ENCODE measurements at regions not wholly inside any gene's neighbourhood (a gene's known extent, or its start where the extent isn't known, plus 50 kb on each side); places are given as distances from the start of the nearest gene placed in this dataset.

DNA sequence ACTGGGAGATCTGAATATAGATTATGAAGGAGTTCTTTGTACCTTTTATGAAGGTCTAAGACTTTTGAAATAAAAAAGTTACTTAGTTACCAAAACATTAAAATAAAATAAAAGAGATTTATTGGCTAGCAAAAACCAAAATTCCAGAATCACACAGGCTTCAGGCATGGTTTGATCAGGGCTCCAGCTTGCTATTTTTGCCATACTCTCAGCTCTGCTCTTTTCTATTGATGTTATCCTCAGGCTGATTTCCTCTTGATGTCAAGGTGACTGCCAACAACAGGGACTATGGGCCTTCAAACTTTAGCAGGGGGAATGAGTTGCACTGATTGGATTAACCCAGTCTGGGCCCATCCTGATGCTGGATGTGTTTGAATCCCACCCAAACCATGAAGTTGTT is 174.1 kb downstream of the TFCP2L1 start:
- DNase-seq (ENCODE audit: low read depth in 3 of 3, low spot score in 2 of 3), result no peak

- no peak for DNase-seq (ENCODE audit: low read depth in 3 of 3, low spot score in 2 of 3)
These were observed 166.1 kb downstream of the TFCP2L1 start for GRCh38 chr2:121118951-121119350.

DNA sequence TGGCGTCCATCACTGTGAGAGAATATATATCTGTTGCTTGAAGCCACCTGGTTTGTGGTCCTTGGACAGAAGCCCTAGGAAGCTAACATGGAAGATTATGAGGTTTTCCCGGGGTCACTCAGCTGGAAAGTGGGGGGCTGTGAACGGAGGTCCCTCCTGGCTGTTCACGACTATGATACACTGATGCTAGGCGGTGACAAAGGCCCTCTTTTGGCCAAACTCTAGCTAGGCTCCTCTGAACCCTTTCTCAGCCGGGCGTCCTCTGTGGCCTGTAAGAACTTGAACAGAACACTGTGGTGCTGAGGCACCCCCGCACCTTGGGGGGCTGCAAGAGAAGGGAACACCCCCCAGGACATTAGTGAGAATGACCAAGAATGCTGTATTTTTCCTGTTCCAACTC is 164.6 kb downstream of the TFCP2L1 start:
- DNase-seq (ENCODE audit: low read depth in 3 of 3, low spot score in 2 of 3), result no peak

DNA sequence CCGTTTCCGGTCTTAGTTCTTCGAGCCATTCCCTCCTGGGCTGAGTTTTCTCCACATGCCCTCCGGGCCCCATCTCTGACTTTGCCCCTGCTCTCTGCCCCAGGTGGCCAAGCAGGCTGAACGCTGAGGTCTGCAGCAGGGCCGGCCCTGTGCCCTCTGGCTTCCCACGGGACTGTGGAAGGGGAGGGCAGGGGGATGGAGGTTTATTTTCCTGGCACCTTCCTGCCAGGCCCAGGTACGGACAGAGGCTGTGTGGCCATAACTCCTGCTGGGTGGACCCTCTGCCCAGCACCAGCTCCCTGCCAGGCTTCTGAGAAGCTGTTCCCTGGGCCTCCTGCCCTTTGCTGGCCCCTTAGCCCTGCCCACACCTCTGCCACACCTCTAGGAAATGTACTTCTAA is 164.0 kb downstream of the TFCP2L1 start:
- DNase-seq (ENCODE audit: low read depth in 3 of 3, low spot score in 2 of 3), result no peak

- DNase-seq (ENCODE audit: low read depth in 3 of 3, low spot score in 2 of 3), result no peak
These were observed 163.3 kb downstream of the TFCP2L1 start for GRCh38 chr2:121121661-121122060.

- no peak for DNase-seq (ENCODE audit: low read depth in 3 of 3, low spot score in 2 of 3)
These were observed 161.7 kb downstream of the TFCP2L1 start for GRCh38 chr2:121123268-121123667.

DNA sequence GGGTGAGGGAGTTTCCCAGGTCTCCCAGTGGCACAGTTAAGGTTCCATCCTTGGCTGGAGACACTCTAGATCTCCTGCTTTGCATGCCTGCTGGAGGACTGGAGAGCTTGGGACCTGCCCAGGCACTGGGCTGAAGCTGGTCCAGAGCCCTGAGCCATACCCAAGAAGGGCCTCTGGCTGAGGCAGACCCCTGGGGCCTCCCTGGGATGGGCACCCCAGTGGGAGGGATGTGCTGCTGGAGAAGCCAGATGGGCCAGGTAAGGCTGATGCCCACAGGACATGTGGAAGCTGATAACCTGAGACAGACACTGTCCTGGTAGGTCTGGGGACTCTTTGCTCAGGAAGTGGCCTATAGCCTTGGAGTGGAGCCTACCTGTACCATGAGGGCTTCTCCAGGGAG is 160.7 kb downstream of the TFCP2L1 start:
- no peak for DNase-seq (ENCODE audit: low read depth in 3 of 3, low spot score in 2 of 3)

DNA sequence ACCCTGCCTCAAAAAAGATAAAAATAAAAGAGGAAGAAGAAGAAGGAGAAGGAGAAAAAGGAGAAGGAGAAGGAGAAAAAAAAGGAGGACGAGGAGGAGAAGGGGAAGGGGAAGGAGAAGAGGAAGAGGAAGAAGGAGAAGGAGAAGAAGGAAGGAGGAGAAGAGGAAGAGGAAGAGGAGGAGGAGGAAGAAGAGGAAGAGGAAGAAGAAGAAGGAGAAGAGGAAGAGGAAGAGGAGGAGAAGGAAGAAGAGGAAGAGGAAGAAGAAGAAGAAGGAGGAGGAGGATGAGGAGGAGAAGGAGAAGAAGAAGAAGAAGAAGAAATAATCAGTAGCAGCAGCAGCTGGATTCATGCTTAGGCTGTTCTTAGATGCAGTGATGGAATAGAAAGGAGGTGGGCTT is 159.7 kb downstream of the TFCP2L1 start:
- no peak for DNase-seq (ENCODE audit: low read depth in 3 of 3, low spot score in 2 of 3)

DNA sequence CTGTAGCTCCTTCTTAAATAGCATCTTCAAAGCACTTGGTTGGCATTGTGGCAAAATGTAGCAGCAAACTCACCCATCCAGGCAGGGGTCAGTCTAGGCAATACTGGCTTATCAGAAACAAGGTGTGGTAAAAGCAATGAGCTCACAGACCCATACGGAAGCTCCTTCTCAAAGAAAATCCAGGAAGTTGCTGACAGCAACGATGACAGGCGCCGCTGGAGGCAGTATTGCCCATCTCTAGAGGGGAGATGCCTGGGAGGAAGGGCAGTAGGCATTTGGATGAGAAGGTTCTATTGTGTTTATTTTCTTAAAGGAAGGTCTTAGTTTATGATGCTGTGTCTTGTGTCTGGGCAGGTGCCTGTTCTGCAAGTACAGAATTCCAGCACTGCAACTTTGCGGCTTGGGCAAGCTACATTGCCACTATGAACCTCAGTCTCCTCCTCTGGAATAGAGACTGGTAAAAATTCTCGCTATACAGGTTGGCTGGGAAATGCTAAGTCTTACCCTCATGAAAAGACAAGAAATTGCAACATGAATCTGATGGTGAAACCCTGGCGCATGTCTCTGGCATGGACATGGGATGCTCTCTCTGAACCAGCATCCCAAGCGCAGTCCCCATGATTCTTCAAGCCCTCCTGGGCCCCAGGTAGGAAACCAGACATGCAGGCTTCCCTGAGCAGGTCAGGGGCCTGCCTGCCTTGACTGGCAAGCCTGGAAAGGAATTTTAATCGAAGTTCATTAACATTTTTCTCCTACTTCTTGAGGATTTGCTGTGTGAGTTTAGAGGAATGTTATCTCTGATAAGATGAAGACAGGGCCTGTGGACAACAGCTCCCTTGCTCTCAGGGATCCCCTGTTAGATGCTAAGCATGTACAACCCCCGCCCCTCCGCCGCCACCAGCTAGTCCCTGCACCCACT is 156.0 kb downstream of the TFCP2L1 start:
- no peak for DNase-seq (ENCODE audit: low read depth in 3 of 3, low spot score in 2 of 3)

- no peak for DNase-seq (ENCODE audit: low read depth in 3 of 3, low spot score in 2 of 3)
These were observed 155.3 kb downstream of the TFCP2L1 start for GRCh38 chr2:121129692-121130091.

- DNase-seq (ENCODE audit: low read depth in 3 of 3, low spot score in 2 of 3), result no peak
These were observed 154.6 kb downstream of the TFCP2L1 start for GRCh38 chr2:121130301-121130850.

DNA sequence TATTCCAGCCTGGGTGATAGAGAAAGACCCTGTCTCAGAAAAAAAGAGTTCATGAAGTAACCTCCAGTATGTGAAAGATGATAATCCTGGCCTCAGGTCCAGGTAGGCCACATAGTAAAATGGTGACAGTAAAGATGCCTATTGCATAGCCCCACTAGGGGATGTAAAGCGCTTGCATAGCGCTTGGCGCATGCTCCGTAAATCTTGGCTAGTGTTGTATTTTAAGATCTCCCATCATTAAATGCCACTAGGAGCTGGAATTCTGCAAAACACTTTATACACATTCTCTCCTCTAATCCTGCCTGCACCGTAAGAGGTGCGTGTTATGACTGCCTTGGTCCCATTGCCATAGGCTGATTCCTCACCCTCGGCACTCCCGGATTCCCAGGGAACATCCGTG is 153.6 kb downstream of the TFCP2L1 start:
- no peak for DNase-seq (ENCODE audit: low read depth in 3 of 3, low spot score in 2 of 3)

DNA sequence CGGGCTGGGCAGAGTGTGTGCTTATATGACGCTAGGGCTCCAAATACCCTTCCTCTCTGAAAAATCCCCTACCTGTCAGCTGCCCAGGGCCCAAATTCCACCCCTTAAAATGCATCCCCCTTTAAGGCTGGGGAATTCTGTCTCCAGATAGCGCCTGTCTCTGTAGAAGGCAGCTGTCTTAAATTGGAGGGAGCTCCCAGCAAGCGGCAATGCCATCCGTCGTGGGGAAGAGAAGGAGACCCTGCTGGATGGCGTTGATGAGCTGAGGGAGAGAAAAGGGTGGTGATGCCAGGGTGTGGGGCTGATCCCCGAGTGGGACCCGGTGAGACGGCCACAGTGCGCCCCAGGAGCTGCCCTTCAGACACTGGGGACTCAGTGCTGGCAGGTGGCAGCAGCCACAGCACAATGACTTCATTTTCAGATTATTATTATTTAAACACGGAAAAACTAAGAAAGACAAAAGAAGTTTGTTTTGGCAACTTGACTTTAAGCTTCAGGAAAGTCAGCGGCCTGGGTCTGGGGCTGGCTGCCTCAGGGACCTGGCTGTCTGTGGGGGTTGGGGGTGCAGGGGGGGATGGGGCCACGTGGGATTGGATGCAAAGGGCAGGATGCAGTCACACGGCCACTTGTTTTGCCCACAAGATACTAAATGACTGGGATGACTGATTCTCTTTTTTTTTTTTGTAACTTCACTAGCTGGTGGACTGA is 152.8 kb downstream of the TFCP2L1 start:
- DNase-seq (ENCODE audit: low read depth in 3 of 3, low spot score in 2 of 3), result no peak

DNA sequence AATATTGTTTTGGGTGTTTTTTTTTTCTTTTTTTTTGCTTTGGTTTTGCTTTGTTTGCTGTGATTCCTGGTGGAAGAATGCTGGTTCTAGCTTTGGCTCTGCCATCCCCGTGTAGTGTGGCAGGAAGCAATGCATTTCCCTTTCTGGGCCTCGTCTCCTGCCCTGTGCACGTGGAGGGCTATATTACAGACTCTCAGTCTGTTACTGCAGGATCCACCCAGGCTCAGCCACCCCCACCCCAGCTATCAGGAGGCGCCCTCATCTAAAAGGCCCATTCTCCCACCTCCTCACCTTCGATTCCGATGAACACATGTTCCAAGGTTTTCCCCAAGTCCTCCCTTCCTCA is 152.3 kb downstream of the TFCP2L1 start:
- no peak for DNase-seq (ENCODE audit: low read depth in 3 of 3, low spot score in 2 of 3)

- DNase-seq (ENCODE audit: low read depth in 3 of 3, low spot score in 2 of 3), result no peak
These were observed 151.3 kb downstream of the TFCP2L1 start for GRCh38 chr2:121133551-121134319.

GRCh38 chr2:121134728-121135127 is 150.3 kb downstream of the TFCP2L1 start:
- DNase-seq (ENCODE audit: low read depth in 3 of 3, low spot score in 2 of 3), result no peak

- no peak for DNase-seq (ENCODE audit: low read depth in 3 of 3, low spot score in 2 of 3)
These were observed 149.7 kb downstream of the TFCP2L1 start for GRCh38 chr2:121135168-121135853.

- DNase-seq (ENCODE audit: low read depth in 3 of 3, low spot score in 2 of 3), result no peak
These were observed 148.7 kb downstream of the TFCP2L1 start for GRCh38 chr2:121136323-121136722.

- DNase-seq (ENCODE audit: low read depth in 3 of 3, low spot score in 2 of 3), result no peak
These were observed 147.4 kb downstream of the TFCP2L1 start for GRCh38 chr2:121137571-121137970.

DNA sequence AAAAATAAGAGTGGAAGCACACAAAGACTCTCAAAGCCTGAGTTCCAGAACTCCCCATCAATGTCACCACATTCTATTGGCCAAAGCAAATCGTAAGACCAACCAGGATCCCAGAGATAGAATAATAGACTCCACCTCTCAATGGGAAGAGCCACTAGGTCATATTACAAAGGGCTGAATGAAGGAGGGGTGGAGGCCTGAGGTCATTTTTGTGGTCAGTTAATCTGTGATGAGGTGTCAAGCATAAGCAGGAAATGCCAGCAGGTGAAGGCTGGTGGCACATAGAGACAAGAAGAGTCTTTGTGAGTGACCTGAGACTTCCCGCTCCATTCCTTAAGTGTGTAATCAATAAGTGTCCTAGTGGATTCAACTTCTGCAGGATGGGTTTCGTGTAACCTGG is 144.3 kb downstream of the TFCP2L1 start:
- DNase-seq (ENCODE audit: low read depth in 3 of 3, low spot score in 2 of 3), result no peak

- DNase-seq (ENCODE audit: low read depth in 3 of 3, low spot score in 2 of 3), result no peak
These were observed 142.6 kb downstream of the TFCP2L1 start for GRCh38 chr2:121142452-121142851.
